ENCODE measurements at regions not wholly inside any gene's neighbourhood (a gene's known extent, or its start where the extent isn't known, plus 50 kb on each side); places are given as distances from the start of the nearest gene placed in this dataset.

- no peak for DNase-seq (ENCODE audit: low read depth)
These were observed 53.8 kb upstream of the RANBP3L start for GRCh38 chr5:36355516-36355915.

GRCh38 chr5:36356915-36357314, 55.2 kb upstream of the RANBP3L start:
- DNase-seq (ENCODE audit: low read depth) = no peak

DNA sequence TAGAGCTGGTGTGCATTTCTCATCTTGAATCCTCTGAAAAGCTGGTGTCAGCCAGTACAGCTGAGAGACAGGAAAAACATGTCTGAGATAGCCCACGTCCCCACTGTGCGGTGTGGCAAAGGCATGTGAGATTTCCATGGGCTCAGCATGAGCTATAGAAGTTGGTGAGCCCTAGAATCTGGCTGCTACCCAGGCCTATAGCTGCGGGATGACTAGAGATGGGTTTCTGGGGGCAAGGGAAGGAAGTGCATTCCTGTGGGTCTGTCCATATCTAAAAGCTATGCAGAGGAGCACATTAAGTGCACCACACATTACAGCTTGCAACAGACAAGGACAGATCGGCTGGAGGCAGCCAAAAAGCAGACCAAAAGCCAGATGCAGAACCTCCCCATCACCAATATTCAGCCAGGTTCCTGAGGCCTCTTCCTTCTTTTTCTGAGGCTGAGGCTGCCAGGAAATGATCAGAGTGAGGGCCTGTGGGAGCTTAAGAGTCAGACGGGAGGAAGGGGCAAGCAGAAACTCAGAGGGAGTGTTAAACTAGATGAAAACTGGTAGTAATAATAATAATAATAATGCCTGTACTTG, 55.8 kb upstream of the RANBP3L start:
- no peak for DNase-seq (ENCODE audit: low read depth)

DNA sequence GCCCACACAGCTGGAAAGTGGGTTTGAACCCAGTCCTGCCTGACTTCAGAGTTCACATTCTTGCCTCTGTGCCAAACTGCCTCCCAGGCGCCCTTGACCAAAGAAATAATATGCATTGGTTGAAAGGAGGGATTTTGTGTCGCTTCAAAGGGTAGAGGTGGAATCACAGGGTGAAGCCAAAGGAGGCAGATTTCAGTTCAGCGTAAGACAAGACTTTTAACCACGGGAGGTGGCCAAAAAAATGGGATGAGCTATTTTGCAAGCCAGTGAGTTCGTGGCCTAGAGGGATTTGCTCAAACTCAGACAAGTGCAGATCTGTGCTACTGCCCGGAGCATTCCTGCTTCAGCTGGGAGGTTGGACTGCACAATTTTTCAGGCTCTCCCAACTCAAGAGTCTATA, 57.6 kb upstream of the RANBP3L start:
- DNase-seq (ENCODE audit: low read depth) = no peak

DNA sequence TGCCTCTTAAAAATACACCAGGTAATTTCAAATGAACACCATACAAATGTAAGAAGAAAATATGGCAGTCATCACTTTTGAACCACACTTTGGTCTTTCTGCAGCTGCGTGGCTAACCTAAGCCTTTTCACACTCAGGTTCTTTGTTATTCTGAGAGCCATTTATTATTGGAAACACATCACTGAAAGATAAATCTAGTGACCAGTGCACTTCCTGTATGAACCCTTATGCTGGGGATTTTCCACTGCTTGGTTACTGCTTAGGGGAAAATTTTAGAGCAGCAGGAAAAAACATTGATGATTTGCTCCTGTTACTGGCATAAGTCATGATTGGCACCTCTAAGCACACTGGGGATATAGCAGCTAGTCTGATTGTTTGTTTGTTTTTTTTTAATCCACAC, 58.6 kb upstream of the RANBP3L start:
- no peak for DNase-seq (ENCODE audit: low read depth)

DNA sequence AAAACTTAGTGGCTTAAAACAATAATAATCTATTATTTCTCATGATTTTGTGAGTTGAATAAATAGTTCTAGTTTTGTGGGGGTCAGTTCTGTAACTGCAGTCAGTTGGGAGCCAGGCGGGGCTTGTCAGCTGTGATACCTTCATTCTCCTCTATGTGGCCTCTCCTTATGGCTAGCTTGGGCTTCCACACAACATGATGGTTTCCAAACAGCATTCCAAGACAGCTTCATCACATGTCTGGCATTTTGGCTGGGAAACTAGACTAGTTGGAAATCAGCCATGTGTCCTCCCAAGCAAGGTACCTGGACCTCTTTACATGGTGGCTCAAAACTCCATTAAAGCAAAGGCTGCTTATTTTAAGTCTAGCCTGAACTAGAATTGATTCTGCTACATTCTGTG, 61.4 kb upstream of the RANBP3L start:
- DNase-seq (ENCODE audit: low read depth) = no peak

DNA sequence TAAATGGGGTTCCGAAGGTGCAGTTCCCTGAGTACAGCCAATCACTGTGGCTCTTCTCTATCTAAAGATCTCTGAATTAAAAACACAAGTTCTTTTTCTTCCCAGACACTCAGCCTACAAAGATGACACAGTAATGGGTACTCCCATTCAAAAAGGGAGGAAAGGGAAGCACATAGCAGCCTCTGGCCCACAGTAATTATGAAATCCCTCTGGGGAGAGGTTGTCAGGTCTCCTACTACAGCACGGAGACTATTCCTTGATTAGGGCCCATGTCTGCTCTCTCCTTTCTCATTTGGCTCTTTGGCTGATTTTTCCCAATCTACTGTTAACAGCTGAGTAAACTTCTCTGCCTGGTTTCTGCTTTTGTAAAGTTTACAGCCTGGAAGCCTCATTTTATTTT, 62.0 kb upstream of the RANBP3L start:
- no peak for DNase-seq (ENCODE audit: low read depth)

GRCh38 chr5:36364473-36364872, 62.8 kb upstream of the RANBP3L start:
- no peak for DNase-seq (ENCODE audit: low read depth)

- DNase-seq (ENCODE audit: low read depth) = no peak
These were observed 64.2 kb upstream of the RANBP3L start for GRCh38 chr5:36365896-36366295.

DNA sequence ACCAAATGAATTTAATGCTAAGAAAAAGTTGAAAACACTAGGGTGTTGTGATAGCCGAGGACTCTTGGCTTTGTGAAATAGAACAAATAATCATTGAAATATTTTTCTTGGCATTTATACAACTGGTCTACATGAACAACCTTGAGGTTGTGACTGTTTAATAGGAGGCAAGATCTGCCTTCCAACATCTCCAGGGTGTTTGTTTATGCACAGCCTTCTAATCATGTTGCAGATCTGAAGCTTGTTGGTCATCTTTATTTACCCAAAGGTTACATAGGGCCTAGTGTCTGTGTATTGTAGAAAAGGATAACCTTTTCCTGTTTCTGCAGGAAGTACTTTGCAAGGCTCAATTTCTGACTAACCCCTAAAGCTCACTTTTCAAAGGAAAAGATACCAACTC, 65.2 kb upstream of the RANBP3L start:
- DNase-seq (ENCODE audit: low read depth) = no peak

GRCh38 chr5:36367524-36367923, 65.8 kb upstream of the RANBP3L start:
- no peak for DNase-seq (ENCODE audit: low read depth)

DNA sequence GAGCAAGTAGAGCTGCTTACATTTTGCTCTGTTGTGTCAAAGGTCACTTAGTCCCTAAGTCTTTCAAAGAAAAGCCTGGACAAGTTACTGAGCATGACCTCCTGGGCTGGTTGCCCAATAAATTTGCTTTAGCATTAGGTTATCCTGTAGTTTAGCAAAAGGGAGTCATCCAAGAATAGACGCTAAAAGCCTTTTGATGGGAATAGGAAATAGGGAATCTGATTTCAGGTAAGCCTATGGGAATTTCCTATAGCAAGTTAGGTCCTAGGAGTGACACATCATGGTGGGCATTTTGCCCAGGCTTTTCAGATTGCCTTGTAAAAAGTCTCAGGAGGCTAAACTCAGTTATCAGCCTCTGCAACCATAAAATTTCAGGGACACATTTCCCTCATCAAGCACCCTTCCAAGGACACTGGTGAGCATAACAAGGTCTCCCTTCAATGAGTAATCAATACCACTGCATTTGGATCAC, 67.6 kb upstream of the RANBP3L start:
- DNase-seq (ENCODE audit: low read depth) = no peak

DNA sequence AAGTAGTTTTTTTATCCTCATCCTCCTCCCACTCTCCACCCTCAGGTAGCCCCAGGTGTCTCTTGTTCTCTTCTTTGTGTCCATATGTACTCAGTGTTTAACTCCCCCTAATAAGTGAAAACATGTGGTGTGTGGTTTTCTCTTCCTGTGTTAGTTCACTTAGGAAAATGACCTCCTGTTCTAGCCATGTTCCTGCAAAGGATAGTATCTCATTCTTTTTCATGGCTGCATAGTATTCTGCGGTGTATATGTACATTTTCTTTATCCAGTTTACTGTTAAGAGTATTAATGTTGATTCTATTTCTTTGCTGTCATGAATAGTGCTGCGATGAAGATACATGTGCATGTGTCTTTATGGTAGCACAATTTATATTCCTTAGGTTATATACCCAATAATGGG, 68.4 kb upstream of the RANBP3L start:
- no peak for DNase-seq (ENCODE audit: low read depth)

DNA sequence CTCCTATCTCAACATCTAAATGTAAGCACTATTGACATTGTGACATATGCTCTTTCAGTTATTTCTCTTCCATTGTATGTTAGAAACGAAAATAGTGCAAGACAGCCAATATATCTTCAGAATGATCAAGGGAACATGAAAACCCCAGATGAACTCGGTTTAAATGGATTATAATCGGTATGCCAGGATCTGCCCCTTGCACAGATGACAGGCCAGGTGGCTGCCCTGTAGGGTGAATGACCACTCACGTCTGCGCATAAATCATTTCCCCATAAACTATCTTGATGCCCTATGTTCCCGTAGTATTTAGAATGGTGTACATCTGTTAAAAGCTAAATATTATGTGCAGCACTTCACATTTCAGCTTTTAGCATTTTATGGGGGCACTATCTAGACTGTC, 69.7 kb upstream of the RANBP3L start:
- no peak for DNase-seq (ENCODE audit: low read depth)

GRCh38 chr5:36373527-36374086, 71.9 kb upstream of the RANBP3L start:
- DNase-seq (ENCODE audit: low read depth) = no peak

DNA sequence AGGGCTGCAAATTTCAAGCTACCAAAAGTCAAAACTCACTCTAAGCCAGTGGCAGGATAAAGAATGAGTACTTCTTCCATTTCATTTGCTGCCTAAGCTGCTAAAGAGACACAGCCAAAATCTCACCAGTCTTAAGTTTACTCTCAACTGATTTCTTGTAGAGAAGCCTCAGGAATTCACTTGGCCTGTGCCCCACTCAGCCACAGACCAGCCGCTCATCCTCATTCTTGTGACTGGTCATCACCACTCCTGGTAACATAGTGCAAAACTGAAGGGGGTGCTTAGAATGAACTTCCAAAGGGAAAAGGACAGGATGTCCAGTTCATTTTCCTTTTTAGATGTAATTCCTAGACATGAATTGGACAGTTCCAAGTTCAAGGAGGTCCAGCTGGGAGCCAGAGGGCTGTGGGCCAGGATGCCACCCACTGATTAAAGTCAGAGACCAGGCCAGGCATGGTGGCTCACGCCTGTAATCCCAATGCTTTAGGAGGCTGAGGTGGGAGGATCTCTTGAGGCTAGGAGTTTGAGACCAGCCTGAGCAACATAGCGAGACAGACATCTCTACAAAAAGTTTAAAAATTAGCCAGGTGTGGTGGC, 72.7 kb upstream of the RANBP3L start:
- DNase-seq (ENCODE audit: low read depth) = no peak

- DNase-seq (ENCODE audit: low read depth) = no peak
These were observed 75.5 kb upstream of the RANBP3L start for GRCh38 chr5:36377192-36377591.

- DNase-seq (ENCODE audit: low read depth) = no peak
These were observed 76.8 kb upstream of the RANBP3L start for GRCh38 chr5:36378551-36378950.

GRCh38 chr5:36382890-36383289, 81.2 kb upstream of the RANBP3L start:
- DNase-seq (ENCODE audit: low read depth) = no peak

DNA sequence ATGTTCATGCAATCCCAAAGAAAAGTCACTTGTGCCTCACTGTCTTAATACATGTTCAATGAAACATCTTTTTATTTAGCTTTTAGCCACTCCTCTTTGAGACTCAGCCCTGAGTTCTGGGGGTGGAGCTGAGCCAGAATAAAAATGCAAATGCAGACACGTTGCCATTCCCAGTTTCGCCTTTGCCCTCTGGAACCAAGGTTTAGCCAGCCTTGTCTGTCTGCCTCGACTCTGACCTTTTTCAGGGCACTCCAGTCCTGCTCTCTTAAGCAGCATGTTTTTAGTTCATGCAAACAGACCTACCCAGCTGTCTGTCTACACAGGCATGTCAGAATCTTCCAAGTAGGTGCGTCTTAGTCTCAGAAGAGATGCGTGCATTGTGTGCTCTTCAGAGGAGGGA, 82.2 kb upstream of the RANBP3L start:
- no peak for DNase-seq (ENCODE audit: low read depth)

DNA sequence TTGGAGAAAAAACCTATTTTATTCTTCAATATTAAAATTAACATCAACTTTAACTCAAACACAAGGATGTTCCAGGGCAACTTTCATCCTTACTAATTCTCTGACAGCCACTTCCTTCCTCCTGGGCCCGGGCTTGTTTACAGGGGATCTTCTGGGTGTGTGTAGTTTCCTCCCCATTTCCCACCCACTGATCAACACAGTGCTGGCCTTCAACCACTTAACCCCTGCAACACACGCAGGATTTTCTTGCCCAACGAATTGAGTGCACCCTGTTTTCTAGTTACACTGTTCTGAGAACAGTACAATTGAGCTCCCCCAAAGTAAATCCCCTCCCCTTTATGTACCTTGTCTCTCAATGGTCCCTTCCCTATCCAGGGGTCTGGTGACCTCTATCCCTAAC, 83.1 kb upstream of the RANBP3L start:
- no peak for DNase-seq (ENCODE audit: low read depth)

DNA sequence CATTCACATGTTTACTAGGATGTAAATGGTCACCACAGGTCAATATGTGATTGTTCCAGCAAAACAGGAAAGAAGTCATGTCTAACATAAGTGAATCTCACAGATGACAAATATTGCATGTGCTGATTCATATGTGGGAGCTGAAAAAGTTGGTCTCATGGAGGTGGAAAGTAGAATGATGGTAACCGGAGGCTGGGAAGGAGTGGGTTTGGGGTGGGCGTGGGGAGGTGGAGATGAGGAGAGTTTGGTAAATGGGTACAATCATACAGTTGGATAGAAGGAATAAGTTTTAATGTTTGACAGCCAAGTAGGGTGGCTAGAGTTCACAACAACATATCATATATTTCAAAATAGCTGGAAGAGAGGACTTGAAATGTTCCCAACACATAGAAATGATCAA, 83.8 kb upstream of the RANBP3L start:
- no peak for DNase-seq (ENCODE audit: low read depth)

DNA sequence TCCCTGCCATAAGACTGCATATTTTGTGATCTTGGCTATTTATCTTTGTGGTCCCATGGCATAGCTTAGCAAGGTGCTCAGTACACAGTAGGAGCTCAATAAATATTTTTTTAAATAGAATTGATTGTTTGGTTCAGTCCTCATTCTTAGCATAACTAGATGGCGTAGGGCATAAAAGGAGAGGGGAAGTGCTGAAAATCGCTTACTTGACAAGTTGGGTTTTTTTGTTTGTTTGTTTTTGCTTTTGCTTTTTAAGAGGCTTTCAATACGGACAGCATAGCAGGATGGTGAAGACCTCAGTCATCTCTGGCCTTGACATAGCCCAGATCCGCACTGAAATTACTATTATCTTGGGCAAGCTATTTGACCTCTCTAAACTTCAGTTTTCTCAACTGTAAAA, 86.6 kb upstream of the RANBP3L start:
- no peak for DNase-seq (ENCODE audit: low read depth)

GRCh38 chr5:36389245-36389644, 87.5 kb upstream of the RANBP3L start:
- DNase-seq (ENCODE audit: low read depth) = peak; percentile 35

All from CMK (cell line).